BJ (cell line): ENCODE measurements at regions not wholly inside any gene's neighbourhood (a gene's known extent, or its start where the extent isn't known, plus 50 kb on each side); places are given as distances from the start of the nearest gene placed in this dataset.

Experiments used
- CTCF ChIA-PET: fragments of 350-600 bp; formaldehyde crosslinking; extraction: SDS; loops from one replicate; lab custom pipeline; 2021; ENCODE audit warnings: antibody characterized with exemption, inconsistent platforms; lab: Yijun Ruan, JAX
- POLR2A ChIA-PET: fragments of 300-600 bp; sonication (Branson Sonifier 250); formaldehyde crosslinking; extraction: SDS; loops from one replicate; lab custom pipeline; 2021; ENCODE audit warnings: antibody characterized with exemption; lab: Charles Lee
- DNase-seq: peaks from one replicate; pipeline ENCODE4 v3.0.0-alpha.2; 2011; ENCODE audit warnings: low read depth
- H3K27me3 ChIP-seq: 2 replicates; pipeline ENCODE4 v1.6.0; 2011; ENCODE audit warnings: low read length; ENCODE audit not compliant: control insufficient read depth, insufficient read depth
- H3K36me3 ChIP-seq: 2 replicates; pipeline ENCODE4 v1.5.1; 2011; ENCODE audit warnings: low read length; ENCODE audit not compliant: control insufficient read depth, insufficient read depth
- H3K4me3 ChIP-seq: 2 replicates; pipeline ENCODE4 v1.5.1; 2011; ENCODE audit warnings: low read depth, mild to moderate bottlenecking, control low read depth, low read length
- CTCF ChIP-seq: IDR thresholded peaks from 2 replicates; pipeline ENCODE4 v1.5.1; 2011; ENCODE audit warnings: low read depth, mild to moderate bottlenecking, control low read depth, inconsistent platforms, low read length, moderate library complexity; ENCODE audit not compliant: insufficient read depth

GRCh38 chr7:23965296-23965695 lies 255.3 kb downstream of the STK31 start:
- POLR2A ChIA-PET: no interaction called here
- Histone ChIP-seq H3K4me3 (no peak overlapping the region), H3K36me3 (no peaks in the 10 kb centered on the region), H3K27me3 (no peaks in the 10 kb centered on the region)
- no peak for DNase-seq
- no peak for TF ChIP-seq CTCF
- CTCF ChIA-PET: no interaction called here

- TF ChIP-seq CTCF: no peak
- no peak overlapping the region for H3K4me3 ChIP-seq
- H3K36me3 ChIP-seq: no peaks in the 10 kb centered on the region
- POLR2A ChIA-PET: no interaction called here
- DNase-seq: peak; percentile 33
- no peaks in the 10 kb centered on the region for H3K27me3 ChIP-seq
- CTCF ChIA-PET: no interaction called here
Observed at GRCh38 chr7:23966941-23967340, 256.9 kb downstream of the STK31 start.

GRCh38 chr7:23967949-23968599 lies 258.1 kb downstream of the STK31 start:
- DNase-seq: no peak
- ChIA-PET POLR2A (interaction anchor here (0.6 kb wide), 1 partner anchor 85 kb away, joined by 3 read pairs; no protein-coding TSS in a partner anchor), CTCF (interaction anchor here (0.6 to 0.7 kb wide), 2 partner anchors 372 to 386 kb away, joined by 3 read pairs; no protein-coding TSS in a partner anchor)
- Histone ChIP-seq H3K36me3 (no peaks in the 10 kb centered on the region), H3K27me3 (no peaks in the 10 kb centered on the region), H3K4me3 (no peak overlapping the region)
- no peak for TF ChIP-seq CTCF

GRCh38 chr7:23968791-23969190 lies 258.8 kb downstream of the STK31 start:
- CTCF ChIA-PET: interaction anchor here (0.6 to 1.4 kb wide), 3 partner anchors 9 to 386 kb away, joined by 3 to 4 read pairs (median 3); no protein-coding TSS in a partner anchor
- POLR2A ChIA-PET: interaction anchor here (0.6 kb wide), 1 partner anchor 86 kb away, joined by 3 read pairs; no protein-coding TSS in a partner anchor
- TF ChIP-seq CTCF: no peak
- Histone ChIP-seq H3K27me3 (no peaks in the 10 kb centered on the region), H3K4me3 (no peak overlapping the region), H3K36me3 (no peaks in the 10 kb centered on the region)
- no peak for DNase-seq

GRCh38 chr7:23969443-23969842 lies 259.4 kb downstream of the STK31 start:
- no peak for TF ChIP-seq CTCF
- Histone ChIP-seq H3K4me3 (no peak overlapping the region), H3K27me3 (no peaks in the 10 kb centered on the region), H3K36me3 (no peaks in the 10 kb centered on the region)
- ChIA-PET CTCF (interaction anchor here (1.4 kb wide), 1 partner anchor 9 kb away, joined by 4 read pairs; no protein-coding TSS in a partner anchor), POLR2A (no interaction called here)
- no peak for DNase-seq
